NB4 (cell line): ENCODE measurements at regions not wholly inside any gene's neighbourhood (a gene's known extent, or its start where the extent isn't known, plus 50 kb on each side); places are given as distances from the start of the nearest gene placed in this dataset.

Experiments used
- CTCF ChIP-seq: IDR thresholded peaks from one replicate; pipeline ENCODE4 v1.5.1; 2012; ENCODE audit warnings: low read depth, low read length
- MYC ChIP-seq: IDR thresholded peaks from 2 replicates; pipeline ENCODE4 v1.6.1; 2011; ENCODE audit warnings: low read depth, low read length
- POLR2A ChIP-seq: IDR thresholded peaks from 2 replicates; pipeline ENCODE4 v1.6.1; 2011; ENCODE audit warnings: mild to moderate bottlenecking; ENCODE audit not compliant: insufficient read length; ENCODE audit errors: extremely low read depth

- TF ChIP-seq CTCF (no peak), POLR2A (no peak), MYC (no peak)
Observed at GRCh38 chr7:109694149-109695071, 1124.7 kb downstream of the DNAJB9 start.
